Suprapubic skin (tissue), 4 donors: ENCODE measurements at regions not wholly inside any gene's neighbourhood (a gene's known extent, or its start where the extent isn't known, plus 50 kb on each side); places are given as distances from the start of the nearest gene placed in this dataset.

Source experiments
- DNase-seq, 2 donors: peaks; one replicate each; pipeline ENCODE4 v3.0.0-alpha.2; 2019; ENCODE audit warnings: low spot score in 2 of 2
- H3K27ac ChIP-seq: fragments of 200-600 bp; sonication (generic); one replicate; pipeline ENCODE4 v1.5.1; 2019
- H3K27me3 ChIP-seq: fragments of 200-600 bp; sonication (generic); one replicate; pipeline ENCODE4 v1.5.1; 2019
- H3K36me3 ChIP-seq: fragments of 200-600 bp; sonication (generic); one replicate; pipeline ENCODE4 v1.5.1; 2019
- H3K4me1 ChIP-seq: fragments of 200-600 bp; sonication (generic); one replicate; pipeline ENCODE4 v1.5.1; 2019
- H3K4me3 ChIP-seq: fragments of 200-600 bp; sonication (generic); one replicate; pipeline ENCODE4 v1.5.1; 2019; ENCODE audit warnings: mild to moderate bottlenecking
- H3K9me3 ChIP-seq: fragments of 200-600 bp; sonication (generic); one replicate; pipeline ENCODE4 v1.5.1; 2019
- CTCF ChIP-seq, 2 donors: fragments of 200-600 bp in 1 of 2; fragments of 450-650 bp in 1 of 2; sonication (generic) in 1 of 2; IDR thresholded peaks; one replicate each; pipeline ENCODE4 v1.5.1; 2016 to 2019; ENCODE audit warnings: antibody characterized with exemption in 2 of 2, mild to moderate bottlenecking in 1 of 2, moderate library complexity in 1 of 2
- EP300 ChIP-seq: sonication (generic); formaldehyde crosslinking; IDR thresholded peaks from one replicate; pipeline ENCODE4 v1.6.1; 2017; ENCODE audit warnings: antibody characterized with exemption
- POLR2A ChIP-seq, 2 donors: fragments of 450-650 bp; IDR thresholded peaks; one replicate each; pipeline ENCODE4 v1.6.1; 2017; ENCODE audit warnings: antibody characterized with exemption in 2 of 2, mild to moderate bottlenecking in 2 of 2, moderate library complexity in 2 of 2
- POLR2AphosphoS5 ChIP-seq, 3 donors: sonication (generic); formaldehyde crosslinking; IDR thresholded peaks; one replicate each; pipeline ENCODE4 v1.6.1; 2017; ENCODE audit warnings: antibody characterized with exemption in 3 of 3
- WGBS: methylation state at CpG from one replicate; pipeline ENCODE4 v1.1.5; 2018; 5-methylcytosine and 5-hydroxymethylcytosine counted together

GRCh38 chr16:6966925-6967324 is 365.7 kb upstream of the RBFOX1 start:
- TF ChIP-seq CTCF (IDR thresholded peaks at IDR 0.05) (no peak), POLR2A (IDR thresholded peaks at IDR 0.05) (no peak), EP300 (no peak), POLR2AphosphoS5 (IDR thresholded peaks at IDR 0.05) (no peak)
- H3K36me3 ChIP-seq, result no peaks in the 10 kb centered on the region
- H3K27me3 ChIP-seq, result no peaks in the 10 kb centered on the region
- H3K4me3 ChIP-seq, result no peak overlapping the region
- no peak overlapping the region for H3K27ac ChIP-seq
- DNase-seq, result no peak
- H3K9me3 ChIP-seq, result no peaks in the 10 kb centered on the region
- H3K4me1 ChIP-seq, result no peaks in the 10 kb centered on the region
- 84% methylated on average over 1 of the region's 1 CpG for whole genome bisulfite sequencing

GRCh38 chr16:6964679-6965078 is 368.0 kb upstream of the RBFOX1 start:
- DNase-seq, result no peak
- 86% methylated on average over 5 of the region's 5 CpGs for WGBS

GRCh38 chr16:6961704-6962103 is 370.9 kb upstream of the RBFOX1 start:
- H3K4me1 ChIP-seq, result no peaks in the 10 kb centered on the region
- no peaks in the 10 kb centered on the region for H3K9me3 ChIP-seq
- 57% methylated on average over 3 of the region's 3 CpGs for WGBS

More at GRCh38 chr16:6964679-6965078, 368.0 kb upstream of the RBFOX1 start:
- Histone ChIP-seq H3K4me1 (no peaks in the 10 kb centered on the region), H3K36me3 (no peaks in the 10 kb centered on the region), H3K4me3 (no peak overlapping the region), H3K27me3 (no peaks in the 10 kb centered on the region), H3K27ac (no peak overlapping the region), H3K9me3 (no peaks in the 10 kb centered on the region)
- TF ChIP-seq POLR2A (IDR thresholded peaks at IDR 0.05), result no peak
- TF ChIP-seq CTCF (IDR thresholded peaks at IDR 0.05), result no peak
- no peak for TF ChIP-seq POLR2AphosphoS5 (IDR thresholded peaks at IDR 0.05)
- TF ChIP-seq EP300, result no peak

GRCh38 chr16:6958184-6958583 is 374.5 kb upstream of the RBFOX1 start:
- H3K27me3 ChIP-seq, result no peaks in the 10 kb centered on the region
- no peaks in the 10 kb centered on the region for H3K4me1 ChIP-seq
- TF ChIP-seq EP300, result no peak
- no peak for TF ChIP-seq POLR2AphosphoS5 (IDR thresholded peaks at IDR 0.05)
- TF ChIP-seq CTCF (IDR thresholded peaks at IDR 0.05), result no peak
- no peak for TF ChIP-seq POLR2A (IDR thresholded peaks at IDR 0.05)
- H3K27ac ChIP-seq, result no peak overlapping the region
- DNase-seq, result no peak
- no peaks in the 10 kb centered on the region for H3K9me3 ChIP-seq
- whole genome bisulfite sequencing, result 91% methylated on average over 8 of the region's 8 CpGs
- no peaks in the 10 kb centered on the region for H3K36me3 ChIP-seq
- no peak overlapping the region for H3K4me3 ChIP-seq

More at GRCh38 chr16:6961704-6962103, 370.9 kb upstream of the RBFOX1 start:
- DNase-seq, result no peak
- H3K4me3 ChIP-seq, result no peak overlapping the region
- no peak for TF ChIP-seq POLR2A (IDR thresholded peaks at IDR 0.05)
- no peak for TF ChIP-seq POLR2AphosphoS5 (IDR thresholded peaks at IDR 0.05)
- TF ChIP-seq EP300, result no peak
- TF ChIP-seq CTCF (IDR thresholded peaks at IDR 0.05), result no peak
- H3K27me3 ChIP-seq, result no peaks in the 10 kb centered on the region
- H3K36me3 ChIP-seq, result no peaks in the 10 kb centered on the region
- H3K27ac ChIP-seq, result no peak overlapping the region

- Histone ChIP-seq H3K4me3 (no peak overlapping the region), H3K9me3 (no peaks in the 10 kb centered on the region), H3K36me3 (no peaks in the 10 kb centered on the region), H3K4me1 (no peaks in the 10 kb centered on the region), H3K27me3 (no peaks in the 10 kb centered on the region), H3K27ac (no peak overlapping the region)
- TF ChIP-seq POLR2A (IDR thresholded peaks at IDR 0.05), result no peak
- no peak for TF ChIP-seq EP300
- TF ChIP-seq POLR2AphosphoS5 (IDR thresholded peaks at IDR 0.05), result no peak
- no peak for TF ChIP-seq CTCF (IDR thresholded peaks at IDR 0.05)
- DNase-seq, result no peak
- WGBS, result 61% methylated on average over 3 of the region's 4 CpGs
Observed at GRCh38 chr16:6957681-6958080, 375.0 kb upstream of the RBFOX1 start.
